AG04450 (cell line): ENCODE measurements at regions not wholly inside any gene's neighbourhood (a gene's known extent, or its start where the extent isn't known, plus 50 kb on each side); places are given as distances from the start of the nearest gene placed in this dataset. TPM values are rescaled to one million over a fixed set of nuclear protein-coding genes. Genes with fewer than 3 reads are reported as not detected.

Experiments used
- small RNA-seq: library from RNA; depleted of rRNA; stranded (forward); fragments of <200 nt; gene quantifications from one replicate; pipeline ENCODE3, GENCODE V24; 2012; ENCODE audit warnings: low read depth; ENCODE audit not compliant: insufficient read length

Small RNAs in the stretch of these regions (small RNA-seq; reads per million reads assigned to genes)
- not detected for gene DYNLL1P7
